Neural progenitor cell (in vitro differentiated cells): ENCODE measurements at regions not wholly inside any gene's neighbourhood (a gene's known extent, or its start where the extent isn't known, plus 50 kb on each side); places are given as distances from the start of the nearest gene placed in this dataset.

Experiments used
- DNase-seq: peaks from one replicate; pipeline ENCODE4 v3.0.0-alpha.2; 2016; ENCODE audit warnings: low spot score
- H2AFZ ChIP-seq: fragments of 200-600 bp; sonication (generic); replicated peaks from 2 replicates; pipeline ENCODE4 v1.6.1; 2016; ENCODE audit warnings: antibody characterized with exemption
- H3F3A ChIP-seq: fragments of 200-600 bp; sonication (generic); 2 replicates; pipeline ENCODE4 v1.6.1; 2016; ENCODE audit warnings: antibody characterized with exemption, low read depth
- H3K27ac ChIP-seq: fragments of 200-600 bp; sonication (generic); 2 replicates; pipeline ENCODE4 v1.5.1; 2016; ENCODE audit warnings: mild to moderate bottlenecking
- H3K27me3 ChIP-seq: fragments of 200-600 bp; sonication (generic); 2 replicates; pipeline ENCODE4 v1.6.1; 2016; ENCODE audit warnings: mild to moderate bottlenecking, moderate library complexity
- H3K36me3 ChIP-seq: fragments of 200-600 bp; sonication (generic); 2 replicates; pipeline ENCODE4 v1.5.1; 2016
- H3K4me1 ChIP-seq: fragments of 200-600 bp; sonication (generic); 2 replicates; pipeline ENCODE4 v1.6.1; 2016; ENCODE audit warnings: mixed run types
- H3K4me2 ChIP-seq: fragments of 200-600 bp; sonication (generic); 2 replicates; pipeline ENCODE4 v1.6.1; 2016
- H3K4me3 ChIP-seq: fragments of 200-600 bp; sonication (generic); 2 replicates; pipeline ENCODE4 v1.5.1; 2016
- H3K79me2 ChIP-seq: fragments of 200-600 bp; sonication (generic); 2 replicates; pipeline ENCODE4 v1.6.1; 2016; ENCODE audit warnings: low read depth
- H3K9ac ChIP-seq: fragments of 200-600 bp; sonication (generic); 2 replicates; pipeline ENCODE4 v1.6.1; 2016
- H3K9me3 ChIP-seq: fragments of 200-600 bp; sonication (generic); 2 replicates; pipeline ENCODE4 v1.5.1; 2016; ENCODE audit warnings: low read depth
- H4K20me1 ChIP-seq: fragments of 200-600 bp; sonication (generic); 2 replicates; pipeline ENCODE4 v1.6.1; 2016; ENCODE audit warnings: low read depth
- H3K27ac Mint-ChIP-seq: 3 replicates; pipeline ENCODE4 v1.8.0; 2021; ENCODE audit warnings: mixed read lengths
- H3K27me3 Mint-ChIP-seq: 2 replicates; pipeline ENCODE4 v1.8.0; 2022; ENCODE audit warnings: low read depth, mild to moderate bottlenecking, inconsistent platforms, moderate library complexity, mixed read lengths; ENCODE audit not compliant: insufficient read depth
- H3K36me3 Mint-ChIP-seq: 3 replicates; pipeline ENCODE4 v1.8.0; 2021; ENCODE audit warnings: mixed read lengths
- H3K4me1 Mint-ChIP-seq: 3 replicates; pipeline ENCODE4 v1.8.0; 2021; ENCODE audit warnings: mixed read lengths
- H3K4me3 Mint-ChIP-seq: 3 replicates; pipeline ENCODE4 v1.8.0; 2021; ENCODE audit warnings: mild to moderate bottlenecking, moderate library complexity, mixed read lengths
- H3K9me3 Mint-ChIP-seq: 3 replicates; pipeline ENCODE4 v1.8.0; 2020; ENCODE audit warnings: mixed read lengths
- EZH2 ChIP-seq: fragments of 200-600 bp; sonication (generic); IDR thresholded peaks from 2 replicates; pipeline ENCODE4 v1.6.1; 2017; ENCODE audit warnings: antibody characterized with exemption, mild to moderate bottlenecking, moderate library complexity
- EZH2phosphoT487 ChIP-seq: fragments of 200-600 bp; sonication (generic); IDR thresholded peaks from 2 replicates; pipeline ENCODE4 v1.6.1; 2017; ENCODE audit warnings: antibody characterized with exemption
- TF ChIP-seq, protein P1 (sequence below): fragments of 200-600 bp; sonication (generic); IDR thresholded peaks from 2 replicates; pipeline ENCODE4 v1.5.1; 2017; ENCODE audit warnings: antibody characterized with exemption, mild to moderate bottlenecking

DNA sequence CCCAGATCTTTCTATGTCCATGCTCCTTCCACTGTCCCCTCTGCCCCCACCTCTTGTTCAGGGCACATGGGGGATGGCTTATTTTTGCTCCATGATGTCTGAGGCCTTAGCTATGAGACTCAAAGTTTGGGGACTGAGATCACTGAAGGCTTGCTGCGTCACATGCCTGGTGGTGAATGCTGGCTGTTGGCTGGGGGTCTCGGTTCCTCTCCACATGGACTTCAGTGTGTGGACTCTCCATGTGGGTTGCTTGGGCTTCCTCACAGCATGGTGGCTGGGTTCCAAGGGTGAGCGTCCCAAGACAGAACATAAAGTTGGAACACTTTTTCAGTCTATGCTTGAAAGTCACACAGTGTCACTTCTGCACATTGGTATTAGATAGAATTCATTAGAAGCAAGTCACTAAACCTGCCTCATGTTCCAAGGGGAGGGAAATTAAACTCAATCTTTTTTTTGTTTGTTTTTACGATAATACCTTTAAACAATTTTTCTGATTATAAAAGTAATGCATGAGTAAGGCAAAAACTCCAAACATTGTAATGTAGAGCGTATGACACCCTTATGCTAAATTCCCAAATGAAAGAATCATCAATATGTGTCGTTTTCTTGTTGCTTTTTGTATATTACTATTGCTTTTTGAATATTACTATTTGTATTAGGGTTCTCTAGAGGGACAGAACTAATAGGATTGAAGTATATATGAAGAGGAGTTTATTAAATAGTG lies 111.7 kb downstream of the MYCN start:
- H3K4me3 Mint-ChIP-seq = no peak overlapping the region

GRCh38 chr2:16050908-16051489 lies 110.6 kb downstream of the MYCN start:
- Histone ChIP-seq H3K4me2 (peak overlapping the region; percentile 4), H3K4me3 (no peak overlapping the region), H3F3A (no peaks in the 10 kb centered on the region), H3K27me3 (no peaks in the 10 kb centered on the region), H4K20me1 (no peaks in the 10 kb centered on the region), H3K79me2 (no peaks in the 10 kb centered on the region), H3K36me3 (no peaks in the 10 kb centered on the region), H3K4me1 (peaks cover 11% of the 10 kb centered on the region), H2AFZ (peak overlapping the region; percentile 9), H3K27ac (no peak overlapping the region), H3K9ac (no peak overlapping the region), H3K9me3 (no peaks in the 10 kb centered on the region)
- peak overlapping the region; percentile 30 for H3K27ac Mint-ChIP-seq
- no peak overlapping the region for H3K4me3 Mint-ChIP-seq
- no peaks in the 10 kb centered on the region for H3K36me3 Mint-ChIP-seq
- peaks cover 17% of the 10 kb centered on the region for H3K9me3 Mint-ChIP-seq
- H3K27me3 Mint-ChIP-seq = peaks cover 6% of the 10 kb centered on the region
- TF ChIP-seq EZH2phosphoT487 = no peak
- no peak for TF ChIP-seq EZH2
- TF ChIP-seq, protein P1, sequence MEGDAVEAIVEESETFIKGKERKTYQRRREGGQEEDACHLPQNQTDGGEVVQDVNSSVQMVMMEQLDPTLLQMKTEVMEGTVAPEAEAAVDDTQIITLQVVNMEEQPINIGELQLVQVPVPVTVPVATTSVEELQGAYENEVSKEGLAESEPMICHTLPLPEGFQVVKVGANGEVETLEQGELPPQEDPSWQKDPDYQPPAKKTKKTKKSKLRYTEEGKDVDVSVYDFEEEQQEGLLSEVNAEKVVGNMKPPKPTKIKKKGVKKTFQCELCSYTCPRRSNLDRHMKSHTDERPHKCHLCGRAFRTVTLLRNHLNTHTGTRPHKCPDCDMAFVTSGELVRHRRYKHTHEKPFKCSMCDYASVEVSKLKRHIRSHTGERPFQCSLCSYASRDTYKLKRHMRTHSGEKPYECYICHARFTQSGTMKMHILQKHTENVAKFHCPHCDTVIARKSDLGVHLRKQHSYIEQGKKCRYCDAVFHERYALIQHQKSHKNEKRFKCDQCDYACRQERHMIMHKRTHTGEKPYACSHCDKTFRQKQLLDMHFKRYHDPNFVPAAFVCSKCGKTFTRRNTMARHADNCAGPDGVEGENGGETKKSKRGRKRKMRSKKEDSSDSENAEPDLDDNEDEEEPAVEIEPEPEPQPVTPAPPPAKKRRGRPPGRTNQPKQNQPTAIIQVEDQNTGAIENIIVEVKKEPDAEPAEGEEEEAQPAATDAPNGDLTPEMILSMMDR = no peak
- DNase-seq = no peak
- peaks cover 27% of the 10 kb centered on the region for H3K4me1 Mint-ChIP-seq

More for the DNA sequence above, 111.7 kb downstream of the MYCN start:
- Mint-ChIP-seq H3K9me3 (peaks cover 13% of the 10 kb centered on the region), H3K36me3 (no peaks in the 10 kb centered on the region), H3K27me3 (peaks cover 6% of the 10 kb centered on the region), H3K27ac (no peak overlapping the region), H3K4me1 (peaks cover 34% of the 10 kb centered on the region)
- no peaks in the 10 kb centered on the region for H3F3A ChIP-seq
- H3K9me3 ChIP-seq = no peaks in the 10 kb centered on the region
- no peaks in the 10 kb centered on the region for H3K36me3 ChIP-seq
- no peaks in the 10 kb centered on the region for H3K27me3 ChIP-seq
- H3K27ac ChIP-seq = no peak overlapping the region
- no peaks in the 10 kb centered on the region for H3K79me2 ChIP-seq
- H3K4me2 ChIP-seq = no peak overlapping the region
- no peak for TF ChIP-seq EZH2phosphoT487
- no peak for TF ChIP-seq EZH2
- TF ChIP-seq, protein P1 = no peak
- no peak overlapping the region for H2AFZ ChIP-seq
- no peak overlapping the region for H3K9ac ChIP-seq
- DNase-seq = no peak
- H4K20me1 ChIP-seq = no peaks in the 10 kb centered on the region
- no peak overlapping the region for H3K4me3 ChIP-seq
- H3K4me1 ChIP-seq = peaks cover 11% of the 10 kb centered on the region

- H3K4me1 ChIP-seq = peaks cover 11% of the 10 kb centered on the region
- peaks cover 17% of the 10 kb centered on the region for H3K9me3 Mint-ChIP-seq
- H2AFZ ChIP-seq = no peak overlapping the region
- H3K36me3 Mint-ChIP-seq = no peaks in the 10 kb centered on the region
- H3K4me2 ChIP-seq = peak overlapping the region; percentile 4
- no peak overlapping the region for H3K27ac ChIP-seq
- no peaks in the 10 kb centered on the region for H3F3A ChIP-seq
- no peaks in the 10 kb centered on the region for H3K36me3 ChIP-seq
- no peaks in the 10 kb centered on the region for H3K79me2 ChIP-seq
- H3K27me3 ChIP-seq = no peaks in the 10 kb centered on the region
- H3K9ac ChIP-seq = no peak overlapping the region
- no peak overlapping the region for H3K4me3 Mint-ChIP-seq
- TF ChIP-seq EZH2phosphoT487 = no peak
- TF ChIP-seq, protein P1 = no peak
- TF ChIP-seq EZH2 = no peak
- no peak for DNase-seq
- no peaks in the 10 kb centered on the region for H4K20me1 ChIP-seq
- H3K4me1 Mint-ChIP-seq = peaks cover 21% of the 10 kb centered on the region
- no peaks in the 10 kb centered on the region for H3K9me3 ChIP-seq
- peaks cover 6% of the 10 kb centered on the region for H3K27me3 Mint-ChIP-seq
- no peak overlapping the region for H3K4me3 ChIP-seq
- H3K27ac Mint-ChIP-seq = no peak overlapping the region
These were observed 110.0 kb downstream of the MYCN start for GRCh38 chr2:16050261-16050907.
